ENCODE measurements at regions not wholly inside any gene's neighbourhood (a gene's known extent, or its start where the extent isn't known, plus 50 kb on each side); places are given as distances from the start of the nearest gene placed in this dataset.

DNA sequence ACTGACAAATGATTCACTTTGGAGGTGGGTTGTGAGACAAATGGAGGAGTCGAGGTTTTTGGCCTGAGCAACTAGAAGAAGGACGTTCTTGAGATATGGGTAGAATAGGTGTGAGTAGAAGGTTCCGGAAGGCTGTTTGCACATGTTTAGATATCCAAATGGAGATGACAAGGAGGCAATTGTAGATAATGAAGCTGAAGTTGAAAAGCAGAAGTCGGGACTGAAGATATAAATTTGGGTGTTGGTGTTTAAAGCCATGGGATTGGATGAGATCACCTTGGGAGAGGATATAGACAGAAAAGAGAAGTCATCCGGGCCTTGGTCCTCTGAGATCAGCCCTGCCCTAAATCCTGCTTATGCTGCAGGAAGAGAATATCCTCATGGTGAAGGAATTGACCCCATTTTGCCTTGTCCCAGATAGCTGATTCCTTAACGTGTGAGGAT, 75.5 kb upstream of the CD44 start (continued):
- TF ChIP-seq ZC3H11A (IDR thresholded peaks at IDR 0.05; ENCODE audit: low read depth, low read length) (no peak), MTA1 (IDR thresholded peaks at IDR 0.05; ENCODE audit: borderline replicate concordance) (0 out of 2 replicates have a peak, but pooled peaks have one; percentile 60), ZNF584 (CRISPR knock-in tag; IDR thresholded peaks at IDR 0.05; ENCODE audit: low read depth) (no peak), CHD2 (IDR thresholded peaks at IDR 0.05; ENCODE audit: low read depth, low read length) (no peak), KLF16 (IDR thresholded peaks at IDR 0.05) (peak; percentile 72), TSC22D4 (tag; IDR thresholded peaks at IDR 0.05) (no peak), GTF2B (IDR thresholded peaks at IDR 0.05; ENCODE audit: extremely low read depth, insufficient read length) (no peak), MEF2D (tag; conservative IDR thresholded peaks at IDR 0.05; ENCODE audit: low read depth) (peak; percentile 67), VEZF1 (CRISPR knock-in tag; IDR thresholded peaks at IDR 0.05) (0 out of 2 replicates have a peak, but pooled peaks have one; percentile 18), ZBTB5 (IDR thresholded peaks at IDR 0.05) (no peak), GTF3C2 (IDR thresholded peaks at IDR 0.05; ENCODE audit: borderline replicate concordance, extremely low read depth, insufficient read length) (no peak), RAD21 (CRISPR knock-in tag; conservative IDR thresholded peaks at IDR 0.05 in 1 of 2, IDR thresholded peaks at IDR 0.05 in 1 of 2) (peak in 1 of 2 experiments; percentile 13; a peak in 1 of 4 replicates), ESRRB (CRISPR knock-in tag; IDR thresholded peaks at IDR 0.05; ENCODE audit: borderline replicate concordance) (no peak), ETV6 (IDR thresholded peaks at IDR 0.05; ENCODE audit: borderline replicate concordance in 1 of 2, low read depth in 2 of 2, low read length in 1 of 2) (no peak), ETV6 (CRISPR knock-in tag; IDR thresholded peaks at IDR 0.05; ENCODE audit: borderline replicate concordance) (no peak), ZNF24 (IDR thresholded peaks at IDR 0.05) (no peak)
- TF ChIP-seq, protein P1, sequence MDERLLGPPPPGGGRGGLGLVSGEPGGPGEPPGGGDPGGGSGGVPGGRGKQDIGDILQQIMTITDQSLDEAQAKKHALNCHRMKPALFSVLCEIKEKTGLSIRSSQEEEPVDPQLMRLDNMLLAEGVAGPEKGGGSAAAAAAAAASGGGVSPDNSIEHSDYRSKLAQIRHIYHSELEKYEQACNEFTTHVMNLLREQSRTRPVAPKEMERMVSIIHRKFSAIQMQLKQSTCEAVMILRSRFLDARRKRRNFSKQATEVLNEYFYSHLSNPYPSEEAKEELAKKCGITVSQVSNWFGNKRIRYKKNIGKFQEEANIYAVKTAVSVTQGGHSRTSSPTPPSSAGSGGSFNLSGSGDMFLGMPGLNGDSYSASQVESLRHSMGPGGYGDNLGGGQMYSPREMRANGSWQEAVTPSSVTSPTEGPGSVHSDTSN (CRISPR knock-in tag; IDR thresholded peaks at IDR 0.05; ENCODE audit: low read depth), result no peak
- TF ChIP-seq, protein P1 (tag; conservative IDR thresholded peaks at IDR 0.05; ENCODE audit: low read depth), result no peak; the same call in 1 of the 2 replicates
